Neural cell (in vitro differentiated cells): ENCODE measurements at regions not wholly inside any gene's neighbourhood (a gene's known extent, or its start where the extent isn't known, plus 50 kb on each side); places are given as distances from the start of the nearest gene placed in this dataset.
A peak's percentile ranks its signal among the peaks of the same experiment; 100 is the strongest.
"Not testable (repeated sequence)": the region's sequence is repeated elsewhere in the genome, so short reads cannot be mapped to it uniquely, and the experiment has no call there.

Experiments
- H2AFZ ChIP-seq: fragments of 200-600, 300-800 bp; sonication (generic), shearing (Covaris generic); 2 replicates; pipeline ENCODE4 v1.6.0; 2014; ENCODE audit warnings: low read depth, mild to moderate bottlenecking, antibody characterized with exemption, low read length, moderate library complexity
- H3F3A ChIP-seq: fragments of 200-600 bp; shearing (Covaris generic); 2 replicates; pipeline ENCODE4 v1.6.1; 2016; ENCODE audit warnings: mild to moderate bottlenecking, moderate library complexity, mixed read lengths, antibody characterized with exemption, low read length; ENCODE audit not compliant: insufficient read depth, poor library complexity, severe bottlenecking
- H3K27ac ChIP-seq: fragments of 200-600, 300-800 bp; sonication (generic), shearing (Covaris generic); 2 replicates; pipeline ENCODE4 v1.5.1; 2014; ENCODE audit warnings: mild to moderate bottlenecking, low read length, moderate library complexity
- H3K27me3 ChIP-seq: fragments of 300-800, 200-600 bp; sonication (generic), shearing (Covaris generic); 2 replicates; pipeline ENCODE4 v1.6.0; 2014; ENCODE audit warnings: mild to moderate bottlenecking, low read depth, low read length, moderate library complexity; ENCODE audit not compliant: insufficient read depth
- H3K36me3 ChIP-seq: fragments of 300-800, 200-600 bp; sonication (generic), shearing (Covaris generic); 2 replicates; pipeline ENCODE4 v1.5.1; 2014; ENCODE audit warnings: mild to moderate bottlenecking, antibody characterized with exemption, low read length, moderate library complexity; ENCODE audit not compliant: insufficient read depth
- H3K4me2 ChIP-seq: fragments of 300-800, 200-600 bp; sonication (generic), shearing (Covaris generic); 2 replicates; pipeline ENCODE4 v1.6.0; 2014; ENCODE audit warnings: mild to moderate bottlenecking, low read length
- H3K4me3 ChIP-seq: fragments of 300-800, 200-600 bp; sonication (generic), shearing (Covaris generic); 2 replicates; pipeline ENCODE4 v1.5.1; 2014; ENCODE audit warnings: mild to moderate bottlenecking, low read length, moderate library complexity
- H3K79me2 ChIP-seq: fragments of 200-600 bp; shearing (Covaris generic); replicated peaks from 2 replicates; pipeline ENCODE4 v1.6.0; 2014; ENCODE audit warnings: mild to moderate bottlenecking, low read length, moderate library complexity; ENCODE audit not compliant: insufficient read depth
- H3K9ac ChIP-seq: fragments of 300-800, 200-600 bp; sonication (generic), shearing (Covaris generic); 2 replicates; pipeline ENCODE4 v1.6.1; 2016; ENCODE audit warnings: mild to moderate bottlenecking, low read length, mixed read lengths
- H3K9me2 ChIP-seq: fragments of 200-600 bp; shearing (Covaris generic); 2 replicates; pipeline ENCODE4 v1.6.1; 2016; ENCODE audit warnings: mild to moderate bottlenecking, low read length, mixed read lengths; ENCODE audit not compliant: insufficient read depth
- H3K9me3 ChIP-seq: fragments of 200-600, 300-800 bp; sonication (generic), shearing (Covaris generic); 2 replicates; pipeline ENCODE4 v1.6.1; 2016; ENCODE audit warnings: mild to moderate bottlenecking, mixed run types, low read length, moderate library complexity, mixed read lengths
- H4K20me1 ChIP-seq: fragments of 200-600 bp; shearing (Covaris generic); 2 replicates; pipeline ENCODE4 v1.6.1; 2016; ENCODE audit warnings: mild to moderate bottlenecking, mixed run types; ENCODE audit not compliant: insufficient read depth
- EP300 ChIP-seq: fragments of 450-650 bp; conservative IDR thresholded peaks from 2 replicates; pipeline ENCODE4 v1.6.1; 2014; ENCODE audit warnings: antibody characterized with exemption, mild to moderate bottlenecking, moderate library complexity; ENCODE audit not compliant: poor library complexity, severe bottlenecking
- EZH2 ChIP-seq: fragments of 200-600, 300-800 bp; shearing (Covaris generic), sonication (generic); IDR thresholded peaks from 2 replicates; pipeline ENCODE4 v1.6.1; 2014; ENCODE audit warnings: antibody characterized with exemption, low read length, borderline replicate concordance, mild to moderate bottlenecking; ENCODE audit not compliant: insufficient read depth, poor library complexity, severe bottlenecking
- MXI1 ChIP-seq: fragments of 450-650 bp; conservative IDR thresholded peaks from 2 replicates; pipeline ENCODE4 v1.6.1; 2014; ENCODE audit warnings: antibody characterized with exemption, mild to moderate bottlenecking; ENCODE audit not compliant: poor library complexity, severe bottlenecking
- POLR2AphosphoS5 ChIP-seq: IDR thresholded peaks from 2 replicates; pipeline ENCODE4 v1.6.1; 2012
- RAD21 ChIP-seq: fragments of 450-650 bp; conservative IDR thresholded peaks from 2 replicates; pipeline ENCODE4 v1.6.1; 2014; ENCODE audit warnings: antibody characterized with exemption, mild to moderate bottlenecking, moderate library complexity
- SMC3 ChIP-seq: fragments of 450-650 bp; conservative IDR thresholded peaks from 2 replicates; pipeline ENCODE4 v1.6.1; 2014; ENCODE audit warnings: antibody characterized with exemption, mild to moderate bottlenecking, moderate library complexity; ENCODE audit not compliant: poor library complexity
- TAF1 ChIP-seq: IDR thresholded peaks from 2 replicates; pipeline ENCODE4 v1.6.1; 2012; ENCODE audit warnings: low read depth
- TF ChIP-seq, protein P1 (sequence below): IDR thresholded peaks from 2 replicates; pipeline ENCODE4 v1.6.1; 2012; ENCODE audit warnings: borderline replicate concordance
- TF ChIP-seq, protein P2 (sequence below): fragments of 450-650 bp; IDR thresholded peaks from 2 replicates; pipeline ENCODE4 v1.5.1; 2014; ENCODE audit warnings: antibody characterized with exemption, mild to moderate bottlenecking, moderate library complexity; ENCODE audit not compliant: poor library complexity, severe bottlenecking

DNA sequence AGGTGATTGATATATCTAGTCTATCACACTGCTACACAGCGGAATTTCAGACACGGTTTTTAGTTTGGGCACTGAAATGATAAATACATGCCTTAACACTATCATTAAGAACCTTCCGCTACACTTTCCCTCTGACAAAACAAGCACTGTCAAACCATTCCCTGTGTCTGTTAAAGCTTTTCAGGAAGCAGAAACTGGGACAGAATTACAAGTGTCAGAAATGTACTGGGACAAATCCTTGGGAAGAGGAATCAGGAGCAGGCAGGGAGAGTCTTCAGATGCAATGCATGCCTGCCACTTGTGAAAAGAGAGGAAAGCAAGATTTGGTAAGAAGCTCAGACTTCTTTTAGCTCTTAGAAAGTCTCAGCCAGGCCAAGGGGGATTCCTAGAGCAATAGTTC is 196.8 kb upstream of the PTPRZ1 start:
- Histone ChIP-seq H3K9me3 (no peaks in the 10 kb centered on the region), H3K9me2 (no peaks in the 10 kb centered on the region), H3K79me2 (no peaks in the 10 kb centered on the region), H3K27ac (no peak overlapping the region), H2AFZ (no peak overlapping the region), H3K27me3 (no peaks in the 10 kb centered on the region), H3F3A (no peaks in the 10 kb centered on the region), H4K20me1 (no peaks in the 10 kb centered on the region), H3K4me2 (no peak overlapping the region), H3K4me3 (no peak overlapping the region), H3K9ac (no peak overlapping the region), H3K36me3 (no peaks in the 10 kb centered on the region)
- no peak for TF ChIP-seq EZH2
- TF ChIP-seq, protein P1, sequence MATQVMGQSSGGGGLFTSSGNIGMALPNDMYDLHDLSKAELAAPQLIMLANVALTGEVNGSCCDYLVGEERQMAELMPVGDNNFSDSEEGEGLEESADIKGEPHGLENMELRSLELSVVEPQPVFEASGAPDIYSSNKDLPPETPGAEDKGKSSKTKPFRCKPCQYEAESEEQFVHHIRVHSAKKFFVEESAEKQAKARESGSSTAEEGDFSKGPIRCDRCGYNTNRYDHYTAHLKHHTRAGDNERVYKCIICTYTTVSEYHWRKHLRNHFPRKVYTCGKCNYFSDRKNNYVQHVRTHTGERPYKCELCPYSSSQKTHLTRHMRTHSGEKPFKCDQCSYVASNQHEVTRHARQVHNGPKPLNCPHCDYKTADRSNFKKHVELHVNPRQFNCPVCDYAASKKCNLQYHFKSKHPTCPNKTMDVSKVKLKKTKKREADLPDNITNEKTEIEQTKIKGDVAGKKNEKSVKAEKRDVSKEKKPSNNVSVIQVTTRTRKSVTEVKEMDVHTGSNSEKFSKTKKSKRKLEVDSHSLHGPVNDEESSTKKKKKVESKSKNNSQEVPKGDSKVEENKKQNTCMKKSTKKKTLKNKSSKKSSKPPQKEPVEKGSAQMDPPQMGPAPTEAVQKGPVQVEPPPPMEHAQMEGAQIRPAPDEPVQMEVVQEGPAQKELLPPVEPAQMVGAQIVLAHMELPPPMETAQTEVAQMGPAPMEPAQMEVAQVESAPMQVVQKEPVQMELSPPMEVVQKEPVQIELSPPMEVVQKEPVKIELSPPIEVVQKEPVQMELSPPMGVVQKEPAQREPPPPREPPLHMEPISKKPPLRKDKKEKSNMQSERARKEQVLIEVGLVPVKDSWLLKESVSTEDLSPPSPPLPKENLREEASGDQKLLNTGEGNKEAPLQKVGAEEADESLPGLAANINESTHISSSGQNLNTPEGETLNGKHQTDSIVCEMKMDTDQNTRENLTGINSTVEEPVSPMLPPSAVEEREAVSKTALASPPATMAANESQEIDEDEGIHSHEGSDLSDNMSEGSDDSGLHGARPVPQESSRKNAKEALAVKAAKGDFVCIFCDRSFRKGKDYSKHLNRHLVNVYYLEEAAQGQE, result peak; percentile 92
- peak; percentile 33 for TF ChIP-seq POLR2AphosphoS5

DNA sequence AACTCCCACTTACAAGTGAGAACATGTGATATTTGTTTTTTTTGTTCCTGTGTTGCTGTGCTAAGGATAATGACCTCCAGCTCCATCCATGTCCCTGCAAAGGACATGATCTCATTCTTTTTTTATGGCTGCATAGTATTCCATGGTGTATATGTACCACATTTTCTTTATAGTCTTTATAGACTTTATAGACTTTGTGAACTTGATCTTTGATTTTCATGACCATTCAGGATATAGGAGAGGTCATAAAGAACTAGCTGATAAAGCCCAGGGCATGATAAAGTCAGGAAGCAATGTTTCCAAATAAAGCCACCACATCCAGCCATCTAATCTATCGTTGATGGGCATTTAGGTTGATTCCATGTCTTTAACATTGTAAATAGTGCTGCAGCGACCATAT is 198.5 kb upstream of the PTPRZ1 start:
- H3K9me2 ChIP-seq, H3K27ac ChIP-seq, H3K27me3 ChIP-seq, H3K4me3 ChIP-seq, H4K20me1 ChIP-seq, H3F3A ChIP-seq, H3K4me2 ChIP-seq, H2AFZ ChIP-seq, H3K9ac ChIP-seq, H3K9me3 ChIP-seq, H3K36me3 ChIP-seq, H3K79me2 ChIP-seq: not testable (repeated sequence)

DNA sequence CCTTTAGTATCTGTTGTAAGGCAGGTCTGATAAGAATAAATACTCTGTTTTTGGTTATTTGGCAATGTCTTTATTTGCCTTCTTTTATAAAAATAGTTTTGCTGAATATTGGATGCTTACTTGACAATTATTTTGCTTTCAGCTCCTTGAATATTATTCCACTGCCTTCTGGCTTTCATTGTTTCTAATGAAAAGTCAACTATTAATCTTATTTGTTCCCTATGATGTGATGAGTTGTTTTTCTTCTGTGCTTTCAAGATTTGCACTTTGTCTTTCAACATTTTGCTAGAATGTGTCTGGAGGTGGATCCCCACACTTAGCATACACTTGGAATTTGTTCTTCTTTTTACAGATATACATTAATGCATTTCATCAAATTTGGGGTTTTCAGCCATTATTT is 203.8 kb upstream of the PTPRZ1 start:
- Histone ChIP-seq H3K9ac (no peak overlapping the region), H3K36me3 (no peaks in the 10 kb centered on the region), H3F3A (no peaks in the 10 kb centered on the region), H3K4me2 (no peak overlapping the region), H3K9me3 (no peaks in the 10 kb centered on the region), H2AFZ (no peak overlapping the region), H3K4me3 (no peak overlapping the region), H3K27ac (no peak overlapping the region), H3K9me2 (no peaks in the 10 kb centered on the region), H3K27me3 (no peaks in the 10 kb centered on the region), H3K79me2 (no peaks in the 10 kb centered on the region), H4K20me1 (no peaks in the 10 kb centered on the region)
- TF ChIP-seq MXI1, result no peak
- no peak for TF ChIP-seq EP300
- TF ChIP-seq RAD21, result no peak
- no peak for TF ChIP-seq EZH2
- TF ChIP-seq, protein P2, sequence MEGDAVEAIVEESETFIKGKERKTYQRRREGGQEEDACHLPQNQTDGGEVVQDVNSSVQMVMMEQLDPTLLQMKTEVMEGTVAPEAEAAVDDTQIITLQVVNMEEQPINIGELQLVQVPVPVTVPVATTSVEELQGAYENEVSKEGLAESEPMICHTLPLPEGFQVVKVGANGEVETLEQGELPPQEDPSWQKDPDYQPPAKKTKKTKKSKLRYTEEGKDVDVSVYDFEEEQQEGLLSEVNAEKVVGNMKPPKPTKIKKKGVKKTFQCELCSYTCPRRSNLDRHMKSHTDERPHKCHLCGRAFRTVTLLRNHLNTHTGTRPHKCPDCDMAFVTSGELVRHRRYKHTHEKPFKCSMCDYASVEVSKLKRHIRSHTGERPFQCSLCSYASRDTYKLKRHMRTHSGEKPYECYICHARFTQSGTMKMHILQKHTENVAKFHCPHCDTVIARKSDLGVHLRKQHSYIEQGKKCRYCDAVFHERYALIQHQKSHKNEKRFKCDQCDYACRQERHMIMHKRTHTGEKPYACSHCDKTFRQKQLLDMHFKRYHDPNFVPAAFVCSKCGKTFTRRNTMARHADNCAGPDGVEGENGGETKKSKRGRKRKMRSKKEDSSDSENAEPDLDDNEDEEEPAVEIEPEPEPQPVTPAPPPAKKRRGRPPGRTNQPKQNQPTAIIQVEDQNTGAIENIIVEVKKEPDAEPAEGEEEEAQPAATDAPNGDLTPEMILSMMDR, result no peak
- no peak for TF ChIP-seq POLR2AphosphoS5
- TF ChIP-seq SMC3, result no peak
- TF ChIP-seq, protein P1, result no peak
- no peak for TF ChIP-seq TAF1
